ENCODE measurements at regions not wholly inside any gene's neighbourhood (a gene's known extent, or its start where the extent isn't known, plus 50 kb on each side); places are given as distances from the start of the nearest gene placed in this dataset.

DNA sequence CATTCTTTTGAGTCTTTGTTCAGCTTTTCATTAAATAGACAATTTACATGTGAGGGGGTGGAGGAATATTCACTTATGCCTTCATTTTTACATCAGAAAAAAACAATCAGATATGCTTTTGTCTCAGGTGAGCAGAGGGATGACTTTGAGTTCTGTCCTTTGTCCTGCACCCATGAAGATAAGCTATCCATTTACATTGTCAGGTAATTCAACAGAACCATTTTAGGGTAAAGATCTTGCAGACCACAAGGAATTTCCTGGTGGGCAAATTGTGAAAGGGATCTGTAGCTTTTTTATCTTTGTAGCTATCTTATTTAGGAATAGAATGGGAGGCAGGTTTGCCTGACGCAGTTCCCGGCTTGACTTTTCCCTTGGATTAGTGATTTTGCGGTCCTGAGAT, 242.7 kb upstream of the IRF2BP2 start:
- Mint-ChIP-seq H3K4me1 (peaks cover 80% of the 10 kb centered on the region), H3K27me3 (ENCODE audit: low read depth in 3 of 3) (peaks cover 0 to 2% (median 1%) of the 10 kb centered on the region in 3 donors), H3K27ac (peak overlapping the region in 5 of 7 donors; percentile 96 to 100 (median 97)), H3K9me3 (no peaks in the 10 kb centered on the region), H3K36me3 (peaks cover 4 to 5% of the 10 kb centered on the region in 2 donors), H3K4me3 (no peak overlapping the region)
- H3K79me2 ChIP-seq (ENCODE audit: insufficient read depth, low read length), result no peaks in the 10 kb centered on the region
- H3K4me1 ChIP-seq (ENCODE audit: control insufficient read depth in 1 of 2, insufficient read depth in 2 of 2, low read length in 2 of 2), result peaks cover 75 to 79% of the 10 kb centered on the region in 2 donors
- no peak overlapping the region for H3K4me3 ChIP-seq (replicated peaks in 1 of 3; ENCODE audit: low read depth in 2 of 3, low read length in 3 of 3)
- H3K27me3 ChIP-seq (ENCODE audit: control insufficient read depth in 2 of 2, insufficient read depth in 2 of 2, low read length in 2 of 2), result no peaks in the 10 kb centered on the region
- H3K36me3 ChIP-seq (replicated peaks in 1 of 2; ENCODE audit: control insufficient read depth in 1 of 2, insufficient read depth in 2 of 2, low read length in 2 of 2), result no peaks in the 10 kb centered on the region
- H3K27ac ChIP-seq (ENCODE audit: low read depth in 1 of 2, low read length in 2 of 2), result peak overlapping the region in 1 of 2 donors; percentile 100
- intact Hi-C loops (cut with micrococcal nuclease), result loop anchor here in 1 of 2 donors (5.0 kb wide), 2 partner anchors 110 to 240 kb away; partner anchors contain the start of gene IRF2BP2
- no peaks in the 10 kb centered on the region for H4K20me1 ChIP-seq (ENCODE audit: insufficient read depth, low read length)
- WGBS (ENCODE audit: insufficient coverage), result no CpG with 5 or more reads among the region's 3 CpGs
- H3K9me3 ChIP-seq (replicated peaks in 1 of 2; ENCODE audit: control insufficient read depth in 1 of 2, insufficient read depth in 1 of 2, low read length in 2 of 2), result no peaks in the 10 kb centered on the region
- no peak overlapping the region for H3K9ac ChIP-seq (ENCODE audit: insufficient read depth, low read length, poor library complexity, severe bottlenecking)
- DNase-seq, result no peak
- TF ChIP-seq, protein P1, sequence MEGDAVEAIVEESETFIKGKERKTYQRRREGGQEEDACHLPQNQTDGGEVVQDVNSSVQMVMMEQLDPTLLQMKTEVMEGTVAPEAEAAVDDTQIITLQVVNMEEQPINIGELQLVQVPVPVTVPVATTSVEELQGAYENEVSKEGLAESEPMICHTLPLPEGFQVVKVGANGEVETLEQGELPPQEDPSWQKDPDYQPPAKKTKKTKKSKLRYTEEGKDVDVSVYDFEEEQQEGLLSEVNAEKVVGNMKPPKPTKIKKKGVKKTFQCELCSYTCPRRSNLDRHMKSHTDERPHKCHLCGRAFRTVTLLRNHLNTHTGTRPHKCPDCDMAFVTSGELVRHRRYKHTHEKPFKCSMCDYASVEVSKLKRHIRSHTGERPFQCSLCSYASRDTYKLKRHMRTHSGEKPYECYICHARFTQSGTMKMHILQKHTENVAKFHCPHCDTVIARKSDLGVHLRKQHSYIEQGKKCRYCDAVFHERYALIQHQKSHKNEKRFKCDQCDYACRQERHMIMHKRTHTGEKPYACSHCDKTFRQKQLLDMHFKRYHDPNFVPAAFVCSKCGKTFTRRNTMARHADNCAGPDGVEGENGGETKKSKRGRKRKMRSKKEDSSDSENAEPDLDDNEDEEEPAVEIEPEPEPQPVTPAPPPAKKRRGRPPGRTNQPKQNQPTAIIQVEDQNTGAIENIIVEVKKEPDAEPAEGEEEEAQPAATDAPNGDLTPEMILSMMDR (IDR thresholded peaks at IDR 0.05), result no peak
- no peak overlapping the region for H2AFZ ChIP-seq (ENCODE audit: insufficient read depth, low read depth, low read length, poor library complexity, severe bottlenecking)
- no peak overlapping the region for H3K4me2 ChIP-seq (replicated peaks; ENCODE audit: extremely low read depth, low read length, poor library complexity, severe bottlenecking)

DNA sequence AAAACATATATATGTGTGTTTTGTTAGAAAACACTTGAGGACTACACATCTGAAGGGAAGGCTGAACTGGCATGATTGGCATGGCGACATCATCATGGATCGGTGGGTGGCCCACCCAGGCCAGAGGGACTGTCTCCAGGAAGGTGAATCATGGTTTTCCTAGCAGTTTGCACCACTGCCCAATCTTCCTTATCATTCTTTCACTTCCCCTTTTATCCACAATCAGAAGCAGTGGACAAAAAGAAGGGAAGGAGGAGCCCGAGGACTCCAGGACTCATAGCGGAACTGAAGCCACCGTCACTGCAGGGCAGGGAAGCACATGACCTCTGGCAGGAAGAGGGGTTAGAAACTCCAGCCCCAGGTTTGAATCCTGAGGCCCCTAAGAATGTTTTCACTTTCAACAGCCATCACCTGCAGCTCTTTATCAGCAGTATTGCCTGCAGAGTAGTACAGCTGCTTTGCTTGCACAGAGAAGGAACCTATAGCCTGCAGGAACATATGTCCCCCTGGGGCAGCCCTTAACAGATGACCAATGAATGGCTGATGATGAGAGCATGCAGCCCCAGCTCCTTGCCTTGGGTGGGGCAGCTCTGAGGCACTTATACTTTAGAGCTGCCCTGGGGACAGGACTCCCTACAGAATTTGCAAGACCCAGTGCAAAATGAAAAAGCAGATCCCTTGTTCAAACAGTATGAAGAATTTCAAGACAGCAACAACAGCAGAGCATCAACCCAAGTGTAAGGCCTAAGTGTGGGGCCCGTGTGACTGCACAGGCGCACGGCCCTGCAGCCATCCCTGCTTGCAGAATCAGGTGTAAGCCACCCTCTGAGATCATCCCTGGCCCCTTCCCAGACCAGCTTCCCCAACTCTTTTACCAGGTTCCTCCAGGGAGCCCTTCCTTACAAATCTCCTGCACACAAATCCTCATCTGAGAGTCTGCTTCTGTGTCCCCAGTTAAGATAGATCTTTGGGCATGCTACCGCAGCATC, 241.8 kb upstream of the IRF2BP2 start:
- H3K9me3 Mint-ChIP-seq, result no peaks in the 10 kb centered on the region
- Histone ChIP-seq H3K4me1 (ENCODE audit: control insufficient read depth in 1 of 2, insufficient read depth in 2 of 2, low read length in 2 of 2) (peaks cover 79 to 84% of the 10 kb centered on the region in 2 donors), H3K4me2 (replicated peaks; ENCODE audit: extremely low read depth, low read length, poor library complexity, severe bottlenecking) (peak overlapping the region; percentile 27), H3K79me2 (ENCODE audit: insufficient read depth, low read length) (no peaks in the 10 kb centered on the region), H3K27me3 (ENCODE audit: control insufficient read depth in 2 of 2, insufficient read depth in 2 of 2, low read length in 2 of 2) (no peaks in the 10 kb centered on the region), H3K36me3 (replicated peaks in 1 of 2; ENCODE audit: control insufficient read depth in 1 of 2, insufficient read depth in 2 of 2, low read length in 2 of 2) (no peaks in the 10 kb centered on the region), H4K20me1 (ENCODE audit: insufficient read depth, low read length) (no peaks in the 10 kb centered on the region), H2AFZ (ENCODE audit: insufficient read depth, low read depth, low read length, poor library complexity, severe bottlenecking) (no peak overlapping the region), H3K9me3 (replicated peaks in 1 of 2; ENCODE audit: control insufficient read depth in 1 of 2, insufficient read depth in 1 of 2, low read length in 2 of 2) (no peaks in the 10 kb centered on the region), H3K27ac (ENCODE audit: low read depth in 1 of 2, low read length in 2 of 2) (peak overlapping the region; percentile 93 to 100), H3K9ac (ENCODE audit: insufficient read depth, low read length, poor library complexity, severe bottlenecking) (peak overlapping the region; percentile 48), H3K4me3 (replicated peaks in 1 of 3; ENCODE audit: low read depth in 2 of 3, low read length in 3 of 3) (peak overlapping the region in 1 of 3 experiments; percentile 9)
- peak overlapping the region in 1 of 2 donors; percentile 15 for H3K4me3 Mint-ChIP-seq
- peaks cover 0 to 2% (median 1%) of the 10 kb centered on the region in 3 donors for H3K27me3 Mint-ChIP-seq (ENCODE audit: low read depth in 3 of 3)
- 42% methylated on average over 6 of the region's 9 CpGs for WGBS (ENCODE audit: insufficient coverage)
- peak overlapping the region; percentile 95 to 100 (median 97) for H3K27ac Mint-ChIP-seq
- peak; percentile 86 to 96 (median 96) for DNase-seq
- TF ChIP-seq, protein P1 (IDR thresholded peaks at IDR 0.05), result no peak
- H3K36me3 Mint-ChIP-seq, result peaks cover 4 to 5% of the 10 kb centered on the region in 2 donors
- H3K4me1 Mint-ChIP-seq, result peaks cover 87% of the 10 kb centered on the region
- intact Hi-C loops (cut with micrococcal nuclease), result loop anchor here in 1 of 2 donors (5.0 kb wide), 2 partner anchors 111 to 239 kb away; partner anchors contain the start of gene IRF2BP2

Measured in CD14-positive monocyte (primary cell).